ENCODE measurements at regions not wholly inside any gene's neighbourhood (a gene's known extent, or its start where the extent isn't known, plus 50 kb on each side); places are given as distances from the start of the nearest gene placed in this dataset.
"Not testable (repeated sequence)": the region's sequence is repeated elsewhere in the genome, so short reads cannot be mapped to it uniquely, and the experiment has no call there.

- DNase-seq = no peak
Observed at GRCh38 chr1:43108080-43108479, 64.0 kb downstream of the EBNA1BP2 start.

DNA sequence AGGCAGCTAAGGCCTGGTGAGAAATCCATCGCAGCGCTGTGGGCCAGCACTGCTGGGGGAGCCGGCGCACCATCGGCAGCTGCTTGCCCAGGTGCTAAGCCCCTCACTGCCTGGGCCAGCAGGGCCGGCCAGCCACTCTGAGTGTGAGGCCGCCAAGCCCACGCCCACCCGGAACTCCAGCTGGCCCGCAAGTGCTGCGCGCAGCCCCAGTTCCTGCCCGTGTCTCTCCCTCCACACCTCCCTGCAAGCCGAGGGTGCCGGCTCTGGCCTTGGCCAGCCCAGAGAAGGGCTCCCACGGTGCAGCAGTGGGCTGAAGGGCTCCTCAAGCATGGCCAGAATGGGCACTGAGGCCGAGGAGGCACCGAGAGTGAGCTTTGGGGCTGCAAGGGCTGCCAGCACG, 64.4 kb downstream of the EBNA1BP2 start:
- DNase-seq = no peak

DNA sequence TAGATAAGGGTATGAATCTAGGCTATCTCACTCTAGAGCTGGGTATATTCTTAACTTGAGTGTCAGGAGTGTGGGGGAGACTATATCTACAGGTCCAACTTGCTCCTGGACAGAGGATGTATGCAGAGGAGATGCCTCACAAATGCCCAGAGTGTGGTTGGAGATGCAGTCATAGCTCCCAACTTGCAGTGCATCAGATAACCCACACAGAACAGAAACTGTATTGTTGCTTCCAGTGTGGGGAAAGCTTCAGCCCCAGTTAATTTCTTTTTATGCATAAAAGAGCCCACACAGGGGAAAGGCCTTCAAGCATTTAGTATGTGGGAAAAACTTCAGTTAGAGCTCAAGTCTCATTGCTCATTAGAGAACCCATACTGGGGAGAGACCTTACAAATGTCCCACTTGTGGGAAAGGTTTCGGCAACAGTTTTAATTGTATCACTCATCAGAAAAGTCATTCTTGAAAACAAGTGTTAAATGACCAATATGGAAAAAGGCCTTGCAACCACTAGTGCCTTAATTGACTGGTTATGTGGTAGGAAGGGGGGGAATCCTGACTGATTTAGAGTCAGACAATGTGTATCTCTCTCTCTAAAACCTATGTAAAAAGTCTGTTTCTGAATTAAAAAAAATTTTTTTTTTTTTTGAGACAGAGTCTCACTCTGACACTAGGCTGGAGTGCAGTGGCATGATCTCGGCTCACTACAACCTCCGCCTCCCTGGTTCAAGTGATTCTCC, 67.9 kb downstream of the EBNA1BP2 start:
- no peak for DNase-seq

- DNase-seq = no peak
Observed at GRCh38 chr1:43101061-43101460, 71.0 kb downstream of the EBNA1BP2 start.

DNA sequence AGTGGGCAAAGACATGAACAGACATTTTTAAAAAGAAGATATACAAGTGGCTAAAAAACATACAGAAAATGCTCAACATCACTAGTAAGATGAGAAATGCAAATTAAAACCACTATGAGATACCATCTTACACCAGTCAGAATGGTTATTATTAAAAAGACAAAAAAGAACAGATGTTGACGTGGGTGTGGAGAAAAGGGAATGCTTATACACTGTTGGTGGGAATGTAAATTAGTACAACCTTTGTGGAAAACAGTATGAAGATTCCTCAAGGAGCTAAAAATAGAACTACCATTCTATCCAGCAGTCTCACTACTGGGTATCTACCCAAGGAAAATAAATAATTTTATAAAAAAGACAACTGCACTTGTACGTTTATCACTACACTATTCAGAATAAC, 73.9 kb downstream of the EBNA1BP2 start:
- no peak for DNase-seq

GRCh38 chr1:43096528-43096927, 75.6 kb downstream of the EBNA1BP2 start:
- DNase-seq = not testable (repeated sequence)

- DNase-seq = not testable (repeated sequence)
Observed at GRCh38 chr1:43090812-43091211, 81.3 kb downstream of the EBNA1BP2 start.

GRCh38 chr1:43090157-43090556, 81.9 kb downstream of the EBNA1BP2 start:
- not testable (repeated sequence) for DNase-seq

GRCh38 chr1:43083375-43083891, 88.7 kb downstream of the EBNA1BP2 start:
- DNase-seq = no peak

DNA sequence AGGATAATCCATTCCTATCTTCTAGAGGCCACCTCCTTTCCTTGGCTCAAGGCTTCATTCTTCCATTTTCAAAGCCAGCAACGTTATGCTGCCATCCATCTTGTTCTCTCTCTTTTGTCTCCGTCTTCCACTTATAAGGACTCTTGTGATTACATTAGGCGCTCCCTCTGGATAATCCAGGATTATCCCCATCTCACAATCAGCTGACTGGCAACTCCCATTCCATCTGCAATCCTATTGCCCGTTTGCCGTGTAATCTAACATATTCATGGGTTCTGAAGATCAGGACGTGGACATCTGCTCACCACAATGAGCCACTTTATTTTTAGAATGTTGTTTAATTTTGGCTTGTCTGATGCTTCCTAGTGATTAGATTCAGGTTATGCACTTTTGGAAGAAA, 89.3 kb downstream of the EBNA1BP2 start:
- no peak for DNase-seq

GRCh38 chr1:43077273-43077672, 94.8 kb downstream of the EBNA1BP2 start:
- DNase-seq = no peak

DNA sequence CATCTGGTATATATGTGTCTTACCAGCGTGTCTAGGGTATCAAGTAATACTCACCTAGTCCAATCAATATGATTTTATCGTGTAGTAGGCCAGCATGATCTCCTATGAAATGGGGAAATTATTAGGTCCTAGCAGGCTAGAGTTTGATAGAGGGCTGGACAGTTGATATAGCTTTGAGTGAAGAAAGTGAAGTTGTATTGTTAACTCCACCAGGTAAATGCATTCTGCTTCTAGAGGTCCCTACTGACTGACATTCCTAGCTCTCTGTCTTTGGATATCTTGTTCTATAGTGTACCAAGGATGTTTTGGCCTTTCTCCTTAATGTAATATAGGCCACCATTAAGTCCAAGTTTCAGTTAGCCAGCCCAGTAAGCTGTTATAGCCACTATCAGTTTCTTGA, 97.4 kb downstream of the EBNA1BP2 start:
- no peak for DNase-seq

DNA sequence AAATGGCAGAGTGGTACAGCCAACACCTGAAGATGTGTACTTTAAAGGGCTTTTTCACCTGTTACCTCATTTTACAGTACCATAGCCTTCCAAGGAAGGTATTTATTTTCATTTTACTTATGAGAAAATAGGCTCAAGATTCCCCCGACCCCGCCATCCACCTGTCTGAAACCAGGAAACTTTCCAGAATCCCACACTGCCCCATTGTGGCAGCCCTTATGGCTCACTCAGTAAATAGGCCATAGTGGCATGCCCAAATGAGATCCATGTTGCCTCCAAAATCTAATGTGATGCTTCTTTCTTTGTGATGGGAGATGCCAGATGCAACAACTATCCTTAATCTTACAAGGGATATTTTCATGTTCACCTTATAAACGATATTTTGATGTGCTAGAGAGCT, 97.8 kb downstream of the EBNA1BP2 start:
- no peak for DNase-seq

- peak; percentile 83 for DNase-seq
Observed at GRCh38 chr1:43073490-43074230, 98.4 kb downstream of the EBNA1BP2 start.

DNA sequence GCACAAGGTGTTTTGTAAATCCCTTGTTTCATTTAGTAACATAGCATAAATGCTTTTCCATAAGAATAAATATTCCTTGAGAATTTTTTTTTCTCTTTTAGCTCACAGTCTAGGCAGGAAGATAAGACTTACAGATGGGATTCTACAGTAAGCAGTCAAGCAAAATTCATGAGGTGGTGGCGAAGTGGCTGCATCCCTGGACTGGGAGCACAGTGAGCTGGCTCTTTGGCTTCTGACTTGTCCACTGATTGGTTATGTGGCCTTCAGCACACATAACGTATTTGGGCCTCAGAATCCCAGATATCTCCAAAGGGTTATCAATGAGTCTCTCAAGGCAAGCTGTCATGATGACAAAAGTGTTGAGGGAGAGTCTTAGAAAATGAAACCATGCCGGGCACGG, 99.8 kb downstream of the EBNA1BP2 start:
- DNase-seq = no peak

GRCh38 chr1:43071241-43071640, 100.8 kb downstream of the EBNA1BP2 start:
- DNase-seq = no peak

DNA sequence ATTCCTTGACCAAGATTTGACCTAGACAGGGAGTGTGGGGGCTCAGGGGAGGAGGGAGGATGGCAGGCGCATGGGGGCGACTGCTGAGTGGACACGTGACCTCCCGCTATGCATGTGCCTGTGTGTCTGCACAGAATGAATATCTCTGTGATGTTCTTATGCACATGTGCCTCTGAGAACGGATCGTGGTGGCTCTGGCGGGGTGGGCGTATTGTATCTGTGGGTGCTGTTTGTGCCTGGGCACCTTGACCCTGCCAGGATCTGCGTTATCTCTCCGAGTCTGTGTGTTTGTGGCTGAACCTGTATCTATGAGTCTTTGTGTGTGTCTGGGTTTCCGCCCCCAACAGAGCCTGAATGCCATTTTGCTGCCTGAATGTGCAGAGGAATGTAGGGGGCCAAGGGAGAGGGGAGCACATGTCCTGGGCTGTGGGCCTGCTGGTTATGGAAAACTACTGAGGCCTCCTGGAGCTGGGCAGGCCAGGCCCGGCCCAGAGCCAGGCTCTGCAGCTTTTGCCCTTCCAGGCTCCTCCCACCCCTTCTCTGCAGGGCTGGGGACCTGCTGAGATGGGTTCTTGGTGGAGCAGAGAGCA, 102.5 kb downstream of the EBNA1BP2 start:
- no peak for DNase-seq

DNA sequence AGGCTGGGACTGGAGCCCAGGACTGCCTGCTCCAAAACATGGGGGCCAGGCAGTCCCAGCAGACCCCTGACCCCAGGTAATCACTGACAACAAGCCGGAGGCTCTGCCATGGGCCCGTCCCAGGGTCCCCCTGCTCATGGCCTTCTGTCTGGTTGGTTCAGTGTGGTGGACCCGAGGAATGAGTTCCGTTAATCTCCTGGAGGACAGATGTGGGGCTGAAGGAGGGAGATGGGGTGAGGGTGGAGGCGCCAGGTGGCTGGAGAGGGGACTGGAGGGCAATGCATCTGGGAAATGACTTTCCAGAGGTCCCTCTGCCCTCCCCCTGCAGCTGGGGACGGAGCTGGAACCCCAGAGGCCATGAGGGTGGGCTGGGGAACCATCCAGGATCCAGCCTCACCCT, 103.2 kb downstream of the EBNA1BP2 start:
- no peak for DNase-seq

- DNase-seq = peak; percentile 57
Observed at GRCh38 chr1:43067977-43068751, 103.9 kb downstream of the EBNA1BP2 start.

DNA sequence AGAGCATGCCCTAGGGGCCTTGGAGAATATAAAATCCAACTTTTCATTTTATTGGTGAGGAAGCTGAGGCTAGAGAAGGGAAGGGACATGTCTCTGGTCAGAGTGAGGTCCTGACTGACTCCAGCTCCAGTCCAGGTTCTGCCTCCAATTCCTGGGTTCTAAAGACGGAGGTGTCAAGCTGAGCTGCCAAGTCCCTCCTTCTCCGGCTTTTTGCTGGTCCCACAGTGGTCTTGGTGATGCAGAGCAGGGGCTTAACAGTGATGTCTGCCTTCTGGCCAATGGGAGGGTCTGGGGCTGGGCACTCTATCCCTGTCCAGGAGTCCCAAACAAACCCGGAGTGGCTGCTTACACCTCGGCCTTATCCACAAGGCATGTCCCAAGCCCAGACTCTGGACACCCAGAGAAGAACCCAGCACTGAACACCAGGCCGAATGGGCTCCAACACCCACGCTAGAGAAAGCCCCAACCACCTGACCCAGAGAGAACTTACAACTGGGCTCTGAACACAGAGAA, 104.8 kb downstream of the EBNA1BP2 start:
- no peak for DNase-seq

GRCh38 chr1:43066578-43066977, 105.5 kb downstream of the EBNA1BP2 start:
- no peak for DNase-seq
